Ishikawa (cell line): ENCODE measurements at regions not wholly inside any gene's neighbourhood (a gene's known extent, or its start where the extent isn't known, plus 50 kb on each side); places are given as distances from the start of the nearest gene placed in this dataset.

Source experiments
- CEBPB ChIP-seq: IDR thresholded peaks from 2 replicates; pipeline ENCODE4 v1.6.1; 2012
- EP300 ChIP-seq: IDR thresholded peaks from 2 replicates; pipeline ENCODE4 v1.6.1; 2012; ENCODE audit warnings: borderline replicate concordance
- NFIC ChIP-seq: IDR thresholded peaks from 2 replicates; pipeline ENCODE4 v1.6.1; 2012
- TAF1 ChIP-seq: IDR thresholded peaks from 2 replicates; pipeline ENCODE4 v1.6.1; 2012; ENCODE audit warnings: low read depth, mild to moderate bottlenecking
- USF1 ChIP-seq: IDR thresholded peaks from 2 replicates; pipeline ENCODE4 v1.6.1; 2012
- YY1 ChIP-seq: IDR thresholded peaks from 2 replicates; pipeline ENCODE4 v1.6.1; 2012; ENCODE audit warnings: low read depth
- ZBTB7A ChIP-seq: IDR thresholded peaks from 2 replicates; pipeline ENCODE4 v1.6.1; 2012; ENCODE audit warnings: low read depth
- TF ChIP-seq, protein P1 (sequence below): IDR thresholded peaks from 2 replicates; pipeline ENCODE4 v1.6.1; 2012
- TF ChIP-seq, protein P2 (sequence below): IDR thresholded peaks from 2 replicates; pipeline ENCODE4 v1.6.1; 2012; ENCODE audit warnings: low read depth, mild to moderate bottlenecking

- TF ChIP-seq EP300 (no peak), CEBPB (no peak), USF1 (no peak), NFIC (no peak), YY1 (no peak), ZBTB7A (no peak), TAF1 (no peak)
- TF ChIP-seq, protein P1, sequence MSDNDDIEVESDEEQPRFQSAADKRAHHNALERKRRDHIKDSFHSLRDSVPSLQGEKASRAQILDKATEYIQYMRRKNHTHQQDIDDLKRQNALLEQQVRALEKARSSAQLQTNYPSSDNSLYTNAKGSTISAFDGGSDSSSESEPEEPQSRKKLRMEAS, result no peak
- TF ChIP-seq, protein P2, sequence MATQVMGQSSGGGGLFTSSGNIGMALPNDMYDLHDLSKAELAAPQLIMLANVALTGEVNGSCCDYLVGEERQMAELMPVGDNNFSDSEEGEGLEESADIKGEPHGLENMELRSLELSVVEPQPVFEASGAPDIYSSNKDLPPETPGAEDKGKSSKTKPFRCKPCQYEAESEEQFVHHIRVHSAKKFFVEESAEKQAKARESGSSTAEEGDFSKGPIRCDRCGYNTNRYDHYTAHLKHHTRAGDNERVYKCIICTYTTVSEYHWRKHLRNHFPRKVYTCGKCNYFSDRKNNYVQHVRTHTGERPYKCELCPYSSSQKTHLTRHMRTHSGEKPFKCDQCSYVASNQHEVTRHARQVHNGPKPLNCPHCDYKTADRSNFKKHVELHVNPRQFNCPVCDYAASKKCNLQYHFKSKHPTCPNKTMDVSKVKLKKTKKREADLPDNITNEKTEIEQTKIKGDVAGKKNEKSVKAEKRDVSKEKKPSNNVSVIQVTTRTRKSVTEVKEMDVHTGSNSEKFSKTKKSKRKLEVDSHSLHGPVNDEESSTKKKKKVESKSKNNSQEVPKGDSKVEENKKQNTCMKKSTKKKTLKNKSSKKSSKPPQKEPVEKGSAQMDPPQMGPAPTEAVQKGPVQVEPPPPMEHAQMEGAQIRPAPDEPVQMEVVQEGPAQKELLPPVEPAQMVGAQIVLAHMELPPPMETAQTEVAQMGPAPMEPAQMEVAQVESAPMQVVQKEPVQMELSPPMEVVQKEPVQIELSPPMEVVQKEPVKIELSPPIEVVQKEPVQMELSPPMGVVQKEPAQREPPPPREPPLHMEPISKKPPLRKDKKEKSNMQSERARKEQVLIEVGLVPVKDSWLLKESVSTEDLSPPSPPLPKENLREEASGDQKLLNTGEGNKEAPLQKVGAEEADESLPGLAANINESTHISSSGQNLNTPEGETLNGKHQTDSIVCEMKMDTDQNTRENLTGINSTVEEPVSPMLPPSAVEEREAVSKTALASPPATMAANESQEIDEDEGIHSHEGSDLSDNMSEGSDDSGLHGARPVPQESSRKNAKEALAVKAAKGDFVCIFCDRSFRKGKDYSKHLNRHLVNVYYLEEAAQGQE, result no peak
Measured at GRCh38 chr18:11419338-11419737, 190.1 kb upstream of the SLC35G4 start.
